ENCODE measurements at regions not wholly inside any gene's neighbourhood (a gene's known extent, or its start where the extent isn't known, plus 50 kb on each side); places are given as distances from the start of the nearest gene placed in this dataset.

DNA sequence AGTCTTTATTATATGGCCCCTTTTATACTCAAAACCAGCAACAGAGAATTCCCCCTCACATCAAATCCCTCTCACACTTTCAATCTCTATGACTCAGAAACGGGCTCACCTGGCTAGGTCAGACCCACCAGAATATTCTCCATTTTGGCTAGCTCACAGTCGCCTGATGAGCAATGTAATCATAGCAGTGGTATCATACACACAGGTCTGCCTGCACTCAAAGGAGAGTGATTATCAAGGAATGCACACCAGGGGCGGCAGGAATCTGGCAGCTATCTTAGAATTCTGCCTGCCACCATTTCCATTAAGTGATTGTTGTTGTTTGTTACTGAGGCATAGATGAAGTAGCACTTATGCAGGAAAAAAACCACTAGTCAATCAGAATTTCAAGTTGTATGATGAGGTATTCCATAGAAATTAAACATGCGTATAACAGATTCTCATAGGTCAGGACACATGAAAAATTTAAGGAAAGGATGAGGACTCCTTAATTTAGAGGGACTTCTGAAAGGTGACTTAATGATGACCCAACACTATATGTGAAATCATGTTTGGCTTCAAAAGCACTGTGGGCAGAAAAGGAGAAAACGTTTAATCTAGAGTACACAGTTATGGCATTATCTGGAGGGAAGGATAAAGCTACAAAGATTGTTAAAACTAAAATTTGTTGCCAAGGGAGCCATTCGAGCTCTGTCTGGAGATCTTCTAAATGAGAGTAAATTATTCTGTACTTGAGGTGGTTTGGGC, 185.8 kb upstream of the DDI1 start:
- H4K20me1 ChIP-seq (replicated peaks; ENCODE audit: control insufficient read depth, extremely low read depth, insufficient read depth, low read length): no peaks in the 10 kb centered on the region
- FAIRE-seq (no peak), DNase-seq (ENCODE audit: low read depth, low spot score) (no peak)
- no peak overlapping the region for H3K27ac ChIP-seq (ENCODE audit: insufficient read depth, low read depth, low read length)
- no peaks in the 10 kb centered on the region for H3K27me3 ChIP-seq (ENCODE audit: control insufficient read depth in 2 of 2, insufficient read depth in 2 of 2, low read length in 2 of 2)
- no peak for TF ChIP-seq POLR2AphosphoS5 (IDR thresholded peaks at IDR 0.05; ENCODE audit: insufficient read depth, low read depth, low read length)
- TF ChIP-seq FOS (IDR thresholded peaks at IDR 0.05; ENCODE audit: borderline replicate concordance, insufficient read depth, low read length): no peak
- TF ChIP-seq, protein P1, sequence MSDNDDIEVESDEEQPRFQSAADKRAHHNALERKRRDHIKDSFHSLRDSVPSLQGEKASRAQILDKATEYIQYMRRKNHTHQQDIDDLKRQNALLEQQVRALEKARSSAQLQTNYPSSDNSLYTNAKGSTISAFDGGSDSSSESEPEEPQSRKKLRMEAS (IDR thresholded peaks at IDR 0.05; ENCODE audit: insufficient read depth, insufficient read length): no peak
- no peak for TF ChIP-seq GATA2 (IDR thresholded peaks at IDR 0.05; ENCODE audit: insufficient read depth, insufficient read length, low read depth, low read length)
- TF ChIP-seq POLR2A (IDR thresholded peaks at IDR 0.05; ENCODE audit: low read depth, low read length): no peak
- no peak for TF ChIP-seq EZH2 (IDR thresholded peaks at IDR 0.05; ENCODE audit: borderline replicate concordance, low read depth, low read length, severe bottlenecking)
- TF ChIP-seq, protein P2, sequence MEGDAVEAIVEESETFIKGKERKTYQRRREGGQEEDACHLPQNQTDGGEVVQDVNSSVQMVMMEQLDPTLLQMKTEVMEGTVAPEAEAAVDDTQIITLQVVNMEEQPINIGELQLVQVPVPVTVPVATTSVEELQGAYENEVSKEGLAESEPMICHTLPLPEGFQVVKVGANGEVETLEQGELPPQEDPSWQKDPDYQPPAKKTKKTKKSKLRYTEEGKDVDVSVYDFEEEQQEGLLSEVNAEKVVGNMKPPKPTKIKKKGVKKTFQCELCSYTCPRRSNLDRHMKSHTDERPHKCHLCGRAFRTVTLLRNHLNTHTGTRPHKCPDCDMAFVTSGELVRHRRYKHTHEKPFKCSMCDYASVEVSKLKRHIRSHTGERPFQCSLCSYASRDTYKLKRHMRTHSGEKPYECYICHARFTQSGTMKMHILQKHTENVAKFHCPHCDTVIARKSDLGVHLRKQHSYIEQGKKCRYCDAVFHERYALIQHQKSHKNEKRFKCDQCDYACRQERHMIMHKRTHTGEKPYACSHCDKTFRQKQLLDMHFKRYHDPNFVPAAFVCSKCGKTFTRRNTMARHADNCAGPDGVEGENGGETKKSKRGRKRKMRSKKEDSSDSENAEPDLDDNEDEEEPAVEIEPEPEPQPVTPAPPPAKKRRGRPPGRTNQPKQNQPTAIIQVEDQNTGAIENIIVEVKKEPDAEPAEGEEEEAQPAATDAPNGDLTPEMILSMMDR (IDR thresholded peaks at IDR 0.05; ENCODE audit: extremely low read depth in 1 of 2, insufficient read depth in 1 of 2, low read depth in 1 of 2, low read length in 2 of 2): no peak
- no peak for TF ChIP-seq JUN (IDR thresholded peaks at IDR 0.05; ENCODE audit: borderline replicate concordance, insufficient read depth, insufficient read length, low read depth)
- TF ChIP-seq MYC (IDR thresholded peaks at IDR 0.05; ENCODE audit: low read depth, low read length): no peak
- dilution Hi-C loops (cut with MboI; ENCODE audit: extremely low pct_ligation_motif_present, low sequenced_read_pairs): no loop called here
- no TSS peak for BruUV-seq (replicated peaks)
- no peaks in the 10 kb centered on the region for H3K79me2 ChIP-seq (ENCODE audit: control insufficient read depth, insufficient read depth, low read length)
- H3K9ac ChIP-seq (replicated peaks; ENCODE audit: extremely low read depth, insufficient read depth, low read length): no peak overlapping the region
- ChIA-PET POLR2A (no interaction called here), CTCF (interaction anchor here (1.4 kb wide), 1 partner anchor 8 kb away, joined by 4 read pairs; no protein-coding TSS in a partner anchor)
- no peak overlapping the region for H3K4me2 ChIP-seq (ENCODE audit: insufficient read depth, low read length)
- no peak overlapping the region for H3K4me3 ChIP-seq (replicated peaks in 1 of 3; ENCODE audit: insufficient read depth in 1 of 3, low read depth in 1 of 3, low read length in 3 of 3)
- no peaks in the 10 kb centered on the region for H3K4me1 ChIP-seq (ENCODE audit: control insufficient read depth, extremely low read depth, insufficient read depth, low read length)
- H3K9me1 ChIP-seq (replicated peaks; ENCODE audit: control insufficient read depth, extremely low read depth, insufficient read depth, low read length): no peaks in the 10 kb centered on the region
- H3K9me3 ChIP-seq (replicated peaks; ENCODE audit: control insufficient read depth, insufficient read depth, low read length): no peaks in the 10 kb centered on the region
- intact Hi-C loops (cut with micrococcal nuclease): no loop called here
- H2AFZ ChIP-seq (ENCODE audit: low read depth, low read length): no peak overlapping the region
- H3K36me3 ChIP-seq (ENCODE audit: control insufficient read depth in 2 of 2, extremely low read depth in 1 of 2, insufficient read depth in 2 of 2, low read length in 2 of 2): no peaks in the 10 kb centered on the region
